A172 (cell line): ENCODE measurements at regions not wholly inside any gene's neighbourhood (a gene's known extent, or its start where the extent isn't known, plus 50 kb on each side); places are given as distances from the start of the nearest gene placed in this dataset.

Experiments used
- DNase-seq: peaks from one replicate; pipeline ENCODE4 v3.0.0-alpha.2; 2015; ENCODE audit warnings: low spot score

- no peak for DNase-seq
Observed at GRCh38 chr10:28926932-28927331, 249.6 kb downstream of the BAMBI start.

GRCh38 chr10:28928484-28928883 is 251.2 kb downstream of the BAMBI start:
- no peak for DNase-seq

GRCh38 chr10:28929942-28930341 is 252.6 kb downstream of the BAMBI start:
- DNase-seq = no peak

- DNase-seq = no peak
Observed at GRCh38 chr10:28930514-28931495, 253.5 kb downstream of the BAMBI start.

- DNase-seq = no peak
Observed at GRCh38 chr10:28935061-28935460, 257.7 kb downstream of the BAMBI start.

GRCh38 chr10:28937959-28938358 is 260.6 kb downstream of the BAMBI start:
- DNase-seq = no peak

- DNase-seq = peak; percentile 18
Observed at GRCh38 chr10:28938745-28939144, 261.4 kb downstream of the BAMBI start.

- DNase-seq = no peak
Observed at GRCh38 chr10:28939281-28940157, 262.2 kb downstream of the BAMBI start.

GRCh38 chr10:28940158-28940888 is 263.0 kb downstream of the BAMBI start:
- no peak for DNase-seq

- no peak for DNase-seq
Observed at GRCh38 chr10:28942012-28942411, 264.7 kb downstream of the BAMBI start.

GRCh38 chr10:28945959-28946358 is 268.6 kb downstream of the BAMBI start:
- peak; percentile 22 for DNase-seq

GRCh38 chr10:28946479-28946878 is 269.2 kb downstream of the BAMBI start:
- DNase-seq = peak; percentile 76

- no peak for DNase-seq
Observed at GRCh38 chr10:28947171-28947570, 269.9 kb downstream of the BAMBI start.

GRCh38 chr10:28948046-28948445 is 270.7 kb downstream of the BAMBI start:
- DNase-seq = no peak

GRCh38 chr10:28949005-28950004 is 272.0 kb downstream of the BAMBI start:
- no peak for DNase-seq

- DNase-seq = no peak
Observed at GRCh38 chr10:28951484-28951883, 274.2 kb downstream of the BAMBI start.

- DNase-seq = no peak
Observed at GRCh38 chr10:28952523-28952922, 275.2 kb downstream of the BAMBI start.

GRCh38 chr10:28954211-28954610 is 276.9 kb downstream of the BAMBI start:
- no peak for DNase-seq

GRCh38 chr10:28958468-28958867 is 281.1 kb downstream of the BAMBI start:
- DNase-seq = no peak

- DNase-seq = peak; percentile 41
Observed at GRCh38 chr10:28959850-28960501, 282.7 kb downstream of the BAMBI start.
